Chondrocyte (in vitro differentiated cells): ENCODE measurements at regions not wholly inside any gene's neighbourhood (a gene's known extent, or its start where the extent isn't known, plus 50 kb on each side); places are given as distances from the start of the nearest gene placed in this dataset.

ENCODE experiments used
- DNase-seq: peaks from one replicate; pipeline ENCODE4 v3.0.0; 2021; ENCODE audit warnings: mixed read lengths, low spot score
- H3K27ac Mint-ChIP-seq: one replicate; pipeline ENCODE4 v1.8.0; 2021; ENCODE audit warnings: mild to moderate bottlenecking, moderate library complexity, mixed read lengths; ENCODE audit not compliant: unreplicated experiment
- H3K27me3 Mint-ChIP-seq: 2 replicates; pipeline ENCODE4 v1.8.0; 2021; ENCODE audit warnings: low read depth, mixed read lengths
- H3K36me3 Mint-ChIP-seq: 2 replicates; pipeline ENCODE4 v1.8.0; 2021; ENCODE audit warnings: low read depth, mixed read lengths
- H3K4me1 Mint-ChIP-seq: 2 replicates; pipeline ENCODE4 v1.8.0; 2021; ENCODE audit warnings: low read depth, mild to moderate bottlenecking, mixed read lengths
- H3K4me3 Mint-ChIP-seq: one replicate; pipeline ENCODE4 v1.8.0; 2021; ENCODE audit warnings: mild to moderate bottlenecking, moderate library complexity, mixed read lengths; ENCODE audit not compliant: unreplicated experiment
- H3K9me3 Mint-ChIP-seq: 2 replicates; pipeline ENCODE4 v1.8.0; 2021; ENCODE audit warnings: low read depth, mixed read lengths
- CTCF ChIP-seq: fragments of 200-600 bp; sonication (generic); IDR thresholded peaks from 2 replicates; pipeline ENCODE4 v1.5.0; 2021; ENCODE audit warnings: antibody characterized with exemption, mild to moderate bottlenecking, moderate library complexity

- Mint-ChIP-seq H3K36me3 (no peaks in the 10 kb centered on the region), H3K27me3 (no peaks in the 10 kb centered on the region), H3K4me1 (peaks cover under 1% of the 10 kb centered on the region), H3K4me3 (no peak overlapping the region), H3K9me3 (no peaks in the 10 kb centered on the region), H3K27ac (no peak overlapping the region)
- TF ChIP-seq CTCF, result no peak
- no peak for DNase-seq
These were observed 78.7 kb upstream of the ACTBL2 start for GRCh38 chr5:57561231-57561842.

- Mint-ChIP-seq H3K27ac (no peak overlapping the region), H3K36me3 (no peaks in the 10 kb centered on the region), H3K9me3 (no peaks in the 10 kb centered on the region), H3K27me3 (no peaks in the 10 kb centered on the region), H3K4me3 (no peak overlapping the region), H3K4me1 (no peaks in the 10 kb centered on the region)
- TF ChIP-seq CTCF, result no peak
- no peak for DNase-seq
These were observed 76.6 kb upstream of the ACTBL2 start for GRCh38 chr5:57559110-57559635.

- Mint-ChIP-seq H3K9me3 (peaks cover 16% of the 10 kb centered on the region), H3K27me3 (no peaks in the 10 kb centered on the region)
- no peak for DNase-seq
These were observed 69.4 kb upstream of the ACTBL2 start for GRCh38 chr5:57552033-57552432.

GRCh38 chr5:57551251-57551650, 68.6 kb upstream of the ACTBL2 start:
- no peaks in the 10 kb centered on the region for H3K27me3 Mint-ChIP-seq
- no peaks in the 10 kb centered on the region for H3K4me1 Mint-ChIP-seq
- peaks cover 6% of the 10 kb centered on the region for H3K36me3 Mint-ChIP-seq
- no peak for DNase-seq
- no peak for TF ChIP-seq CTCF
- no peak overlapping the region for H3K27ac Mint-ChIP-seq
- H3K4me3 Mint-ChIP-seq, result no peak overlapping the region
- H3K9me3 Mint-ChIP-seq, result peaks cover 16% of the 10 kb centered on the region

More at GRCh38 chr5:57552033-57552432, 69.4 kb upstream of the ACTBL2 start:
- no peak for TF ChIP-seq CTCF
- H3K4me1 Mint-ChIP-seq, result no peaks in the 10 kb centered on the region
- H3K27ac Mint-ChIP-seq, result no peak overlapping the region
- H3K36me3 Mint-ChIP-seq, result peaks cover 6% of the 10 kb centered on the region
- H3K4me3 Mint-ChIP-seq, result no peak overlapping the region

- no peak overlapping the region for H3K27ac Mint-ChIP-seq
- H3K9me3 Mint-ChIP-seq, result peaks cover 16% of the 10 kb centered on the region
- no peak for DNase-seq
- TF ChIP-seq CTCF, result no peak
- H3K4me1 Mint-ChIP-seq, result no peaks in the 10 kb centered on the region
- H3K27me3 Mint-ChIP-seq, result no peaks in the 10 kb centered on the region
- no peak overlapping the region for H3K4me3 Mint-ChIP-seq
- H3K36me3 Mint-ChIP-seq, result peaks cover 6% of the 10 kb centered on the region
These were observed 67.5 kb upstream of the ACTBL2 start for GRCh38 chr5:57550132-57550531.
